ENCODE measurements at regions not wholly inside any gene's neighbourhood (a gene's known extent, or its start where the extent isn't known, plus 50 kb on each side); places are given as distances from the start of the nearest gene placed in this dataset.

DNA sequence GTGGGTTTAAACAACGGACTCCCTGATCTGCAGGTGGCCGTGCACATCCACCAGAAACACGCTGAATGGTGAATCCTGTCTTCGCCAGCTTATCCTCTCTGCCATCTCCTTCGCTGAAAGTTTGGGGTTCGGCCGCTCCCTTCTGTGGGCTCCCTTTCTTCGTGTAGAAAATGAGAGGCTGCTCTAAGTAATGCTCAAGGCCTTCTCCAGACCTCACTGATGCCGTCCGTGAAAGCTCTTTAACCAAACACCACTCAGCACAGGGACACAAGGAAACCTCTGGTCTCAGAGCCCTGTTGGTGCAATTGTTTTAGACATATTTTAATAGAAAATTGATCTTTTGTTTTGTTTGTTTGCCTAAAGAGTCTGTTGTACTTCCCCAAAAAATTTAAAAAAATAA, 596.5 kb downstream of the IRX1 start:
- TF ChIP-seq, protein P1, sequence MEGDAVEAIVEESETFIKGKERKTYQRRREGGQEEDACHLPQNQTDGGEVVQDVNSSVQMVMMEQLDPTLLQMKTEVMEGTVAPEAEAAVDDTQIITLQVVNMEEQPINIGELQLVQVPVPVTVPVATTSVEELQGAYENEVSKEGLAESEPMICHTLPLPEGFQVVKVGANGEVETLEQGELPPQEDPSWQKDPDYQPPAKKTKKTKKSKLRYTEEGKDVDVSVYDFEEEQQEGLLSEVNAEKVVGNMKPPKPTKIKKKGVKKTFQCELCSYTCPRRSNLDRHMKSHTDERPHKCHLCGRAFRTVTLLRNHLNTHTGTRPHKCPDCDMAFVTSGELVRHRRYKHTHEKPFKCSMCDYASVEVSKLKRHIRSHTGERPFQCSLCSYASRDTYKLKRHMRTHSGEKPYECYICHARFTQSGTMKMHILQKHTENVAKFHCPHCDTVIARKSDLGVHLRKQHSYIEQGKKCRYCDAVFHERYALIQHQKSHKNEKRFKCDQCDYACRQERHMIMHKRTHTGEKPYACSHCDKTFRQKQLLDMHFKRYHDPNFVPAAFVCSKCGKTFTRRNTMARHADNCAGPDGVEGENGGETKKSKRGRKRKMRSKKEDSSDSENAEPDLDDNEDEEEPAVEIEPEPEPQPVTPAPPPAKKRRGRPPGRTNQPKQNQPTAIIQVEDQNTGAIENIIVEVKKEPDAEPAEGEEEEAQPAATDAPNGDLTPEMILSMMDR (IDR thresholded peaks at IDR 0.05; ENCODE audit: extremely low read depth in 1 of 2, insufficient read depth in 1 of 2, low read depth in 1 of 2, low read length in 2 of 2): no peak
- no peak for TF ChIP-seq POLR2A (IDR thresholded peaks at IDR 0.05; ENCODE audit: low read depth, low read length)
- TF ChIP-seq MAX (IDR thresholded peaks at IDR 0.05; ENCODE audit: insufficient read depth, insufficient read length): no peak
